Type B pancreatic cell (in vitro differentiated cells): ENCODE measurements at regions not wholly inside any gene's neighbourhood (a gene's known extent, or its start where the extent isn't known, plus 50 kb on each side); places are given as distances from the start of the nearest gene placed in this dataset.
A peak's percentile ranks its signal among the peaks of the same experiment; 100 is the strongest.

Experiments
- DNase-seq: peaks from one replicate; pipeline ENCODE4 v3.0.0; 2021; ENCODE audit warnings: mixed read lengths; ENCODE audit not compliant: unreplicated experiment; ENCODE audit errors: extremely low spot score
- H3K27ac Mint-ChIP-seq: 2 replicates; pipeline ENCODE4 v1.8.0; 2021; ENCODE audit warnings: mild to moderate bottlenecking, mixed read lengths
- H3K27me3 Mint-ChIP-seq: 2 replicates; pipeline ENCODE4 v1.8.0; 2021; ENCODE audit warnings: mixed read lengths
- H3K36me3 Mint-ChIP-seq: 2 replicates; pipeline ENCODE4 v1.8.0; 2021; ENCODE audit warnings: mixed read lengths
- H3K4me1 Mint-ChIP-seq: one replicate; pipeline ENCODE4 v1.8.0; 2021; ENCODE audit warnings: mixed read lengths; ENCODE audit not compliant: unreplicated experiment
- H3K4me3 Mint-ChIP-seq: 2 replicates; pipeline ENCODE4 v1.8.0; 2021; ENCODE audit warnings: mild to moderate bottlenecking, mixed read lengths
- H3K9me3 Mint-ChIP-seq: 2 replicates; pipeline ENCODE4 v1.8.0; 2021; ENCODE audit warnings: mixed read lengths
- TF ChIP-seq, protein P1 (sequence below): fragments of 200-600 bp; sonication (generic); conservative IDR thresholded peaks from 2 replicates; pipeline ENCODE4 v1.5.0; 2021; ENCODE audit warnings: antibody characterized with exemption, mild to moderate bottlenecking

DNA sequence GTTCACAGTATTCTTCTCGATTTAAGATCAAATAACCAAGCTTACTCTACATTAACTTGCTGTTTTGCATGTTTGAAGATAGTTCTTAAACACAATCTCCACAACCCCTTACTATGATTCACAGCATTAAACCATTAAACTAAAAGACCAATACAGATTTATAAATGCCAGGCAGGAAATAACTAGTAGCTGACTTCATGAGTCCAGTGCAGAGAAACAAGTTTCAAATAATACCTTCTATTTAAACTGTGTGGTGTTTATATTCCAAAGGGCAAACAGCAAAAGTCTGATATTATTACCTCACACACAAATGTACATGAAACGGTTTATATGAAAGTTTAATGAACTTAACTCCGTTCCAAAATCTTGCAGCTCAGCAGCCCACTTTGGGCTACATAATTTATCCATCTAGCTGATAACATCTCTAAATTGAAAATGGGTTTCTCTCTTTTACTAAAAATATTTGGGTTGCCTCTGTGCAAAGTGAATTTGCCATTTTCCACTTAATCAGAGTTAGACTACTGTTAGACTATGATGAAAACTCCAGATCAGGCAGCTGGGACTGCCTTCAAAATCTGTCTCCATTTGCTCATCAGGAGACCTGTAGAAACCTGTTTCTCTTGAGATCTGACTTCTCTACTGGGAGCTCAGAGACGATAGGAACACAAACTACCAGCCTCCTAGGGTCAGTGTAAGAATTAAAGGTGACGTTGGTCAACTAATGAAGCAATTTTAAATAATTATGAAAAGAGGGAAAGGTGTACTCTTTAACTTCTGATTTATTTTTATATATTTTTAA lies 287.3 kb downstream of the FZD1 start:
- no peaks in the 10 kb centered on the region for H3K9me3 Mint-ChIP-seq
- no peak for DNase-seq
- no peak overlapping the region for H3K4me3 Mint-ChIP-seq
- TF ChIP-seq, protein P1, sequence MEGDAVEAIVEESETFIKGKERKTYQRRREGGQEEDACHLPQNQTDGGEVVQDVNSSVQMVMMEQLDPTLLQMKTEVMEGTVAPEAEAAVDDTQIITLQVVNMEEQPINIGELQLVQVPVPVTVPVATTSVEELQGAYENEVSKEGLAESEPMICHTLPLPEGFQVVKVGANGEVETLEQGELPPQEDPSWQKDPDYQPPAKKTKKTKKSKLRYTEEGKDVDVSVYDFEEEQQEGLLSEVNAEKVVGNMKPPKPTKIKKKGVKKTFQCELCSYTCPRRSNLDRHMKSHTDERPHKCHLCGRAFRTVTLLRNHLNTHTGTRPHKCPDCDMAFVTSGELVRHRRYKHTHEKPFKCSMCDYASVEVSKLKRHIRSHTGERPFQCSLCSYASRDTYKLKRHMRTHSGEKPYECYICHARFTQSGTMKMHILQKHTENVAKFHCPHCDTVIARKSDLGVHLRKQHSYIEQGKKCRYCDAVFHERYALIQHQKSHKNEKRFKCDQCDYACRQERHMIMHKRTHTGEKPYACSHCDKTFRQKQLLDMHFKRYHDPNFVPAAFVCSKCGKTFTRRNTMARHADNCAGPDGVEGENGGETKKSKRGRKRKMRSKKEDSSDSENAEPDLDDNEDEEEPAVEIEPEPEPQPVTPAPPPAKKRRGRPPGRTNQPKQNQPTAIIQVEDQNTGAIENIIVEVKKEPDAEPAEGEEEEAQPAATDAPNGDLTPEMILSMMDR = no peak
- H3K36me3 Mint-ChIP-seq = no peaks in the 10 kb centered on the region
- no peak overlapping the region for H3K27ac Mint-ChIP-seq
- H3K4me1 Mint-ChIP-seq = peaks cover 33% of the 10 kb centered on the region
- no peaks in the 10 kb centered on the region for H3K27me3 Mint-ChIP-seq

DNA sequence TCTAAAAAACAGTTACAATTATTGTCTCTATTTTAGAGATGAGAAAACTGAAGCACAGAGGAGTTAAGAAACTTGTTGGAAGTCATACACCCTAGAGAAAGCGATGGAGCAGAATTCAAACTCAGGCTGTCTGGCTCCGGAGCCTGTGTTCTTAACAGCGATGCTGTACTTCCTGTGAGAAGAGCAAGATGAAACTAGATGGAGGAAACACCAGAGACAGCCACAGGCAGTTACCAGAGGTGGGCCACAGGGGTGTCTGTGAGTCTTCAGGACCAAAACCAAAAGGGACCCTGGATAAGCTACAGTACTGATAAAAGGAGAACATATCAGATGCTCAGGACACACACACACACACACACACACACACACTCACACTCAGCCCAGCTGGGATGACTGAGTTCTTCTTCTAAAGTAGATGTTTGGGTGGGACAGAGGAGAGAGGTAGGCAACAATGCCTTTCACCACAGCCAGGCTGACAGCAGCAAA lies 289.2 kb downstream of the FZD1 start:
- no peak for DNase-seq
- Mint-ChIP-seq H3K4me3 (no peak overlapping the region), H3K36me3 (no peaks in the 10 kb centered on the region), H3K27me3 (peaks cover 4% of the 10 kb centered on the region), H3K27ac (no peak overlapping the region), H3K4me1 (peaks cover 33% of the 10 kb centered on the region), H3K9me3 (peaks cover 4% of the 10 kb centered on the region)
- TF ChIP-seq, protein P1 = no peak

DNA sequence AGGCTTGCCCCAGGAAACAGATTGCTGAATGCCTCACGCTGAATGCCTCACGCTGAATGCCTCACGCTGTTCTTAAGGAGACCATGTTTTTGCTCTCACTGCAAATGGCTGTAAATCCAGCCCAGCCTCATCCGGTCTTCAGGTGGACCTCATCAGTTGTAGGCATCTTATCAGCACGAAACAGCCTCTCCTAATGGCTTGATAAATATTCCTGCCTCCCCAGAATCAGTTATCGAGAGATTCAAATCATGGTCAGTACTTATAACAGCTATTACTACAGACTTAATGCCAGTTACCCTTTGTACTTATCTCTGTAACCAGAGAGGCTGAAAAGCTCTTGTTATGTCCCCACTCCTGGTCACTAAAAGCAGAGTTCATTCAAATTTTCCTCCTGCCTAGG lies 290.6 kb downstream of the FZD1 start:
- TF ChIP-seq, protein P1 = no peak
- H3K4me3 Mint-ChIP-seq = no peak overlapping the region
- DNase-seq = no peak
- no peak overlapping the region for H3K27ac Mint-ChIP-seq
- H3K9me3 Mint-ChIP-seq = peaks cover 4% of the 10 kb centered on the region
- peaks cover 4% of the 10 kb centered on the region for H3K27me3 Mint-ChIP-seq
- H3K4me1 Mint-ChIP-seq = peaks cover 31% of the 10 kb centered on the region
- no peaks in the 10 kb centered on the region for H3K36me3 Mint-ChIP-seq

DNA sequence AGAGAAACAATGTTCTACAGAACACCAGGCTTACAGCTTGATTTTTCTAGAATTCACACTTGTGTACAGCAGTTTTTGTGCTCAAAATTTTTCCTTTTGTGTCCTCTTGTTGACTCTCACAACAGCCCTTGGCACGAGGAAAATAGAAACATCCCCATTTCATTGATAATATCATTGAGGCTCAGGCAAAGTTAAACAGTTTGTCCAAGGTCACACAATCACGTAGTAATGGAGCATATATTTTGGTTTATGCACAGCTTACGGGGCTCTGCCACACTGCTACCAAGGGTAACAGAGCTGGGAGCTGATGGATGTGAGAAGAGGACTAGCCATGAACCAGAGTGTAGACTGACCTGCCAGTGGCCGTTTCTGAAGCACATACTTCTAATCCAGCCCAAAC lies 292.0 kb downstream of the FZD1 start:
- TF ChIP-seq, protein P1 = no peak
- Mint-ChIP-seq H3K36me3 (no peaks in the 10 kb centered on the region), H3K4me1 (peaks cover 20% of the 10 kb centered on the region), H3K4me3 (no peak overlapping the region), H3K9me3 (peaks cover 4% of the 10 kb centered on the region), H3K27ac (no peak overlapping the region), H3K27me3 (peaks cover 4% of the 10 kb centered on the region)
- DNase-seq = no peak

DNA sequence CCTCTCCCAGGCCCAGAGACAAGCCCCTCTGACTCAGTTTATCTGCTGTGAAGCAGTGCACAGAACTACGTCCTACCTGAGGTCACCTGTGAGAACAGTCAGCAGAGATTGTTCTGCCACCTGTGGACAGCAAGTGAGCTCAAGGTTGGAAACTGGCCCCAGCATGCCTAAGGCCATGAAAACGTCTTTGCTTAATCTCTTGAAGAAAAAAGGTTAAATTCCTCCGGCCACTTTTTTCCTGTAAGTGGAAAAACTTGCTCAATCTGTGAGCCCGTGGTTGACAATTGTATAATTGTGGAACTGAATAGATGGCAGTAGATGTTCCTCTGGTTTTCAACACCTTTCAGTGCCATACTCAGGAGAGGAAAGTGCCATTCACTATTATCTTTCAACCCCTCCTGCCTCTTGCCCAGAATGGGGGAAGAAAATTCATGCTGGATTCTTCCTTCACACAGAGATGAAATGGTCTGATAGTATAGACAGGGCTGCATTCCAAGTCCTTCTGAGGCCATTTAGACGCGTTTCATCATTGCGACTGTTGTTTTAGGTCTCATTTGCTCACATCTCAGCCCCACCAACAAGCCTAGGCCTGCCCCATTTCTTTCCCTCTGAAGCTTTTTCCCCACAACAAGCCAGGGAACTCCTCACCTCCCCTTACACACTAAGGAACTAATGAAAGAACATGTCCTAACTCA lies 292.9 kb downstream of the FZD1 start:
- TF ChIP-seq, protein P1 = no peak
- peak overlapping the region; percentile 83 for H3K27ac Mint-ChIP-seq
- peaks cover 4% of the 10 kb centered on the region for H3K9me3 Mint-ChIP-seq
- H3K27me3 Mint-ChIP-seq = peaks cover 4% of the 10 kb centered on the region
- peaks cover 18% of the 10 kb centered on the region for H3K4me1 Mint-ChIP-seq
- no peaks in the 10 kb centered on the region for H3K36me3 Mint-ChIP-seq
- no peak for DNase-seq
- H3K4me3 Mint-ChIP-seq = peak overlapping the region; percentile 20
